GM19397 (cell line): ENCODE measurements at regions not wholly inside any gene's neighbourhood (a gene's known extent, or its start where the extent isn't known, plus 50 kb on each side); places are given as distances from the start of the nearest gene placed in this dataset.

Experiments used
- ATAC-seq: cut with Tn5 transposase; IDR thresholded peaks from one replicate; pipeline ENCODE4 v1.9.1; 2021; ENCODE audit warnings: mild to moderate bottlenecking, moderate library complexity; ENCODE audit not compliant: unreplicated experiment

DNA sequence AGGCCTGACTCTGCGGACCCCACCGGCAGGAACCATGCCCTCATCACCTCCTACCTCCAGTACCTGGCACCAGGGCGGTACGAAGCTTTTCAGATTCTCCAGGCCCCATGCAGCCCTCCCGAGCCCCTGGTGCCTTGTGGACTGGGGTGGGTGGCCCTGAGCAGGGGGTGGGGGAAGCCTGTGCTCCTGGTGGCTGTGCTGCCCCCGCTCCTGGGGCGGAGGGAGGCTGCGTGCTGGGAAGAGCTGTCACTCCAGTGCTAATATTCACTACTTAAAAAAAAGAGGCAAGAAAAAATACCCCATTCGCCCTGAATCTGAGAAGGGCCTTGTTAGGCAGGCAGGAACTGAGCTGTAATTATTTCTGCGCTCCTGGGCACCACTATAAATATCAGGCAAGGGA, 111.8 kb downstream of the ENGASE start:
- ATAC-seq, result no peak

DNA sequence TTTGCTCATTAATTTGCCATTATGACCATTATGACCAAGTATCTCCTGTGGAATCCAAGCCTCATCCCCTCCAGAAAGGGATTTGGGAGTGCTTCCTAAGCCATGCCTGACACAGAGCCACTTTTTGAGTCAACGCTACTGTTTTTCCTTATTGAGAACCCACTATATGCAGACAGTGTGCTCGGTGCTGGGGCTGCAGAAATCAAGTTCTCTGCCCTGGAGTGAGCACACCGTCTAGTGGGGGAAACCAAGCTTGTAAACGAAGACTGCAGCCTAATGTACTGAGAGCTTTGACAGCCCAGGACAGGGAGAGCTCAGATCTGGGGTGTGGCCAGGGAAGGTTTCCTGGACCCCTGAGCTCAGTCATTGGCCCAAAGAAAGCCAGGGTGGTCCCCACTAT, 111.0 kb downstream of the ENGASE start:
- no peak for ATAC-seq

DNA sequence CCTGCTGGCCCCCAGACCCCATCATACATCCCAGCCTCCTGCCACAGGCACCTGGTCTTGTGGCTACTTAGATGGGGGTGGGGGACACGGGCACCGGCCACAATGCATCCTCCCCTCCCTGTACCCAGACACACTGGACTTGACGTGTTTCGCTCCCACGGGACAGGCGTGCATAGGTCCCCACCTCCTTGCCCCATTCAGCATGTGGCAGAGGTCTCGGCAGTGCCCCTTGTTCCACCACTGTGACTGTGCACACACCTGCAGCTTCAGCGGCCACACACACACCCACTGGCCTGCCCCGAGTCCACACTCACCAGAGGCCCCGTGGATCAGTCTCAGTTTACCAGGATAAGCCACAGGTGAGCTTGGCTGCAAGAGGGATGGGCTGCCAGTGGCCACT, 109.6 kb downstream of the ENGASE start:
- ATAC-seq, result no peak

DNA sequence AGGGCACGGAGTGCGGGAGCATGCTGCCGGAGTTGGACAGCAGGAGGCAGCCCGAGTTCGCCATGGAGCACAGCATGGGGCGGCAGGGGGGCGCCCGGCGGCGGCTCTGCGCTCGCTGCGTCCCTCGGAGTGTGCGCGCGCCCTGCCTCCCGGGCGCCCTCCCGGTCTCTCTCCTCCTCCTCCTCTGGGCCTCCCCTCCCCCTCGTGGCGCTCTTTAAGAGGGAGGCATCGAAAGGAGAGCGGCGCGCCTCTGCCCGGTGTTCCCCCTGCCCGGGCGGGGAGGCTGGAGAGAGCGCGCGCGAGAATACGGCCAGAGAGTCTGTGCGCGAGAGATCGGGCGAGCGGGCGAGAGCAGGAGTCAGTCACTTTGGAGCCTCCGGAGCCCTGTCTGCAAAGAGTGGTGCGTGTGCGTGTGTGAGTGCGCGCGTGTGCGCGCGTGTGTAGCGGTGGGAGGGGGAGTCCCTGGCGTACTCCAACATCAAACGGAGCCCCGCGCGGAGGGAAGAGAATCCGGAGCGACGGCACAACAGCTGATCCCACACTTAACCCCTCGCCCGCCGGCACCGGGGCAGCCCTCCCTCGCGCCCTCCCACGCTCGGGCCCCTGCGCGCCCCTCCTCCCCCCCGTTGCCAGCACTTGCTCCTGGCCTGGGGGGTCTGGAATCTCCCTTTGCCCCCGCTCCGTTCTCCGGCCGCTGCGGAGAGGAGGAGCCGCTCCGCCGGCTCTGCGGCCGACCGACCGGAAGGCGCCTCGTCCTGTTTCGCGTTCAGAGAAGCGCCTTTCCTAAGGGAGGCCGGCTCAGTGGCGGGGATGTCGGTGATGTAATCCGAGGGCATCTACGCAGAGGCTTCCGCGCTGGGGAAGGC, 108.9 kb downstream of the ENGASE start:
- no peak for ATAC-seq

DNA sequence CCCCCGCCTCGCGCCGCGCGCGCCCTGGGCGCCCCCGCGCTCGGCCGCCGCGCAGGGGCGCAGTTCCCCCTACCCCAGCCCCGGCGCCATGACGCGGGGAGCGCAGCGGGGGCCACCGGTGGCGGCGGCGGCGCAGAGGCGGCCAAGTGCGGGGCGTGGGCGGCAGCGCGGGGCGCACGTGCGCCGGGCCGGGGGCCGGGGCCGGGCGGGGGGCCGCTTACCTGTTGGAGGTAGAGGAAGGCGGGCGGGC, 108.3 kb downstream of the ENGASE start:
- ATAC-seq, result no peak

DNA sequence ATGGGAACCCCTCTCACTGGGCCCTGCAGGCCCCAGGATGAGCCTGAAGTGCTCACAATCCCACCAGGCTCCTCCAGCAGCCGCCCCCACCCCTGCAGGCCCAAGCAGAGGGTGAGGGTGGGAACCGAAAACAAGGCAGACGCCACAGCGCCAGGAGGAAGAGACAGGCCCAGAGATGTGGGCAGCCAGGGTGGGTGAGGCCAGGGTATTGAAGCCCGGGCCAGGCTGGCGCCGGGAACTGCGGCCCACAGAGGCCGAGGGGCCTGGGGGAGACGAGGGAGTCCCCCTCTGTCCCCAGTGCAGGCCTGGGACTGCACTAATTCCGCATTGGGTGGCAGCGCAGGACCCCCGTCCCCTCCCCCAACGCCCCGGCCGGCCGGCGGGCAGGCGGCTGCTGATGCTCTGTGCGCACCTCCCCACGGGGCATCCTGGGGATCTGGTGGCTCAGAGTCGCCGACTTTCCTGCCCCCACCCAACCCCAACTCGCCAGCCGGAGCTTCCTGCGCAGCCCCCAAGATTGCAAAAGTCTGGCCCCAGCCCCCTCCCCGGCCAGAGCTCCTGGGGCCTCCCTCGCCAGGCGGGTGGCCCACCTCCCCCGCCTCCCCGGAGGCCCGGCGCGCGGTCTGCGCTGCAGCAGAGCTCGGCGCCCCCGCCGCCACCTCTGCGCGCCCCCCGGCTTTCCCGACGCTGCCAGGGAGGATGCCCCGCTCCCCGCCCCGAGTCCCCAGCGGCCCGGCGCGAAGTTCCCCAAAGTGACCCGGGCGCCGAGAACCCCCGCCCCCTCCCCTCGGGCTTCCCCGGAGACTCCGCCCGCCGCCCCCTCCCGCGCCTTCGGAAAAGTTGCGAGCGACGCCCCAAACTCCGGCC, 107.8 kb downstream of the ENGASE start:
- ATAC-seq, result no peak

DNA sequence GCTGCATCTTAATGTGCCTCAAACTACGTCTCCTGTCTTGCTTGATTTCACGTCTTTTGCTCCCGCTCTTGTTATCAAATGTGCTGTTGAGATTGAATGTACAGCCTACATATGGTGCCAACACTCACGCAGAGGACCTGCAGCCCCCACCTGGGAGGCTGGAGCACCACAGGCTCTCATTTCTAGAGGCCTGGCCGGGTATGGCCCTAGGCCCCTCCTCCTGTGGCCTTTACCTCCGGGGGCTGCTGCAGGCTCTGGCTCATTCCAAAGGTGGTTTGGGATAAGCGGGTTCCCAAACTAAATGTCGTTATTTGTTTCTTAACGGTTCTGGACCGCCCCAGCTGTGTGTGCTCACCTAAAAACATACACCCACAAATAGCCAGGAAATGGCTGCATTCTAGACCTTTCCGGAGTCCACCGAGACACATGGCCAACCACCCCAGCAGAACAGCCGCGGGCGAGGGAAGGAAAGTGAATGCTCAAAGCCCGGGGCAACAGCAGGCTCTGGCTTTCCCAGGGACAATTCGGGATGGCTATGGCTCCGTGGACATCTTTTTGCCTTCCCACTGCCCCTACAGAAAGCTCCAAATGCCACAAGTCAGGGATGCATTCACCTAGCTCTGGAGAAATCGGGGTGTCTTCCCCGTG, 105.9 kb downstream of the ENGASE start:
- no peak for ATAC-seq

DNA sequence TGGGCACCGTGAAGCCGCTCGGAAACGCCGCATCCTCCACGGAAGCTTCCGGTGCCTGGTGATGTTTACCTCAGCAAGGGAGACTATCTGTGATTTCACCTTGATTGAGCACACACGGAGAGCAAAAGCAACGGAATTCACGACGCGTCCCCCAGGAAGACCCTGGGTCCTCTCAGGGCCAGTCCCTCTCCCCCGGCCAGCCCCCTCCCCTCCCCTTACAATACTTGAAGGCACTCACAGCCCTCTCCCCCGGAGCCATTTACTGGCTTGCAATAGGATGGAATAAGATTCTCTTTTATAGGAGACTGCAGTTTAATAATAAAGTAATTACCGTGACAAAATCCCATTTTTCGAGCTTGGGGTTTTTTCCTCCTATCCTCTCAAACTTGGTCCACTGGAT, 104.7 kb downstream of the ENGASE start:
- no peak for ATAC-seq

DNA sequence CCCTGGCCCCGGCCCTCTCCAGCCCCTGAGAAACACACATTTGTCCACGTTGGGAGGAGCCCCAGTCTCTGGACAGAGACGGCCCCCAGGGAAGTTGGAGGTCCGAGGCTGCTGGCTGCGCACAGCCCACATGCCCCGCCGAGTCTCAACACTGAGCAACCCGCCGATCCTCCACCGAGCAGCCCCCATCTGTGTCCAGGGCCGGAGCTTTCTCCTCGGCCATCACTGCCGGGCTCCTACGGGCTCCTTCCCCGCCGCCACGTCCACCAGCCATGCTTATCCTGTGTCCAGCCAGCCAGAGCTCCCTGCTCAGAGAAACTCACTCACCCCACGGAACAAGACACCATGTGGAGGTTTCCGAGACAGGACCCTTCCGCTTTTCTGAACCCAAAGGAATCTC, 103.3 kb downstream of the ENGASE start:
- ATAC-seq, result no peak

DNA sequence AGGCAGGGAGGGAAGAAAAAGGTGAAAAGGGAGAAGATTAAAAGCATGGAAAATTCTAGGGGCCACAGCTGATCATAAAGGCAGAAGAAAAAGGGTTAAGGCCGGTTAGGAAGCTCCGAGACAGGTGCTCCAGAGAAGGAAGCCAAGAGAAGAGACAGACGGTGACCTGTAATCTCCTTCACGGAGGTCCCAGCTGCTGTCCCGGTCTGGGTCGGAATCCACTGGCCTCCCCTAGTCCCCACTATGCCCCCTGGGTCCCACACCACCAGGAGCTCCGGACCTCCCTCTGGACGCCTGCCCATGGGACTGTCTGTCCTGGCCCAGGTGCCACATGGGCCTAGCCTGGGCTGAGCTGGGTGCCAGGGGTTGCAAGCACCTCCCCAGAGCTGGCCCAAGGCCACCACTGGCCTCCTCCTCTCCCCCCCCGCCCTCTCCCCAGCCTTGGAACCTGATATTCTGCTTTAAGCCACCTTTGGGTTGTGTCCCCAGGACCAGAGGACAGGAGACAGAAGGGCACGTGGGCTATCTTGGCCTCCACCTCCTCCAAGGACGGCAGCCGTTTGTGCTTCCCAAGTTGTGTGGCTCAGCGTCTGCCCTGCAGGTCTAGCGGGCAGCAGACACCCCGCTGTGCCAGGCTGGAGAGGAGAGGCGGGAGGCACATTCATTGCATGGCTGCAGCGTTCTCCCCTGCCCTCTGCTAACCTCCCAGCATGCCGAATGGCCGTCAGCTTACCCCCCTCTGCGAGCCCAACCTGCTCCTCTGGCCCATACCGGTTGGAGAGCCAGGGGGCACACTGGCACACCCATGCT, 102.4 kb downstream of the ENGASE start:
- ATAC-seq, result no peak

DNA sequence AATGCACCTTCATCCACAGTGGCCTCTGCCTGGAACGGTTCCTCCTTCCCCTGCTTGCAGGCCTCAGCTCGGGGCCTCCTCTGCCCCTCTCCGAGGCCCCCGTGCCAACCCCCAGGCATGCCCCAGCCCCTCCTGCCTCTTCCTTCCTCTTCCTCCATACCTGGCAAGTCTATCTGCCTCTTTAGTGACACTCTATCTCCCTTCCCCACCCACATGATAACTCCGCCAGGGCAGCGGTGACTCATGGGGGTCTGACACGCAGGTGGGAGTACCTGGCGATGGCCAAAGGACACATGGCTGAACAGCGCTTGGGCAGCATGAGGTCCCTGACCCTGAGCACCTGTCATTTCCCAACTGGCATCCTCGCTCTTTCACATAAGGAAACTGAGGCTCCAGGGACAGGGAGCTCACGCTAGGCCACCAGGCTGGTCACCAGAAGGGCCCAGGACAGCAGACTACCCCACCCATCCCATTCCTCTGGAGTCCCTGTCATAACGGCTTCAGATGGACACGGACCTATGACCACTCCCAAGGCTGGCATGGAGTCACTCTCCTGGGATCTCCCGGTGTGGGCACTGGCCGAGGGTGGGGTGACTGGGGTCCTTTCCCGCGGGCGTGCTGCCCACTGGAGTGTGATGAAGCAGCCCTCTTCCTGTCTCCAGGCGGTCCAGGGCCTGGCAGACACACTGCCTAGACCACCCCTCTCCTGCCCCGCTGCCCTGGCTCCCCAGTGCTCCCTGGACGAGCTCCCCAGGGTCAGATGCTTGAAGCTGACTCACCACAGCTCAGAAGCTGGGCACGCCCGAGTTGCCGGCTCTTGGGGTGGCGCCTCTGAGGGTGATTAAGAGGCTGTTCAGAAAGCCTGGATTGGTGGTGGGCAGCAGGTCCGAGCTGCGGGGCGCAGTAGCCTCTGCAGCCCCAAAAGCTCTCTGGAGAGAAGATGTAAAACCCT, 100.6 kb downstream of the ENGASE start:
- no peak for ATAC-seq

DNA sequence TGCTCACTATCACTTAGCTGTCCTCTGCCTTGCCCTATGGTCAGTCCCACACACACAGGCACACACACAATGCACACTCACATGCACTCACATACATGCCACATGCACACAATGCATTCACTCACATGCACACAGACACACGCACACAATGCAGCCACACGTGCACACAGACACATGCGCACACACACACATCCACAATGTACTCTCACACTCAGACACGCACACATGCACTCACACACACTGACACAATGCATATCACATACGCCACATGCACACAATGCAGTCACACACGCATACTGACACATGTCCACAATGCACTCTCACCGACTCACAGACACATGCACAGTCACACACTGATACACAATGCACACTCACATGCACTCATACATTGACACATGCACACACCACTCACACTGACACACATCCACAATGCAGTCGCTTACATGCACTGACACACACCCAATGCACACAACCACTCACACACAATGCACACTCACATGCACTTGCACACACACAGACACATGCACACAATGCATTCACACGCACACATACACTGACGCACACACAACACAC, 99.7 kb downstream of the ENGASE start:
- no peak for ATAC-seq

DNA sequence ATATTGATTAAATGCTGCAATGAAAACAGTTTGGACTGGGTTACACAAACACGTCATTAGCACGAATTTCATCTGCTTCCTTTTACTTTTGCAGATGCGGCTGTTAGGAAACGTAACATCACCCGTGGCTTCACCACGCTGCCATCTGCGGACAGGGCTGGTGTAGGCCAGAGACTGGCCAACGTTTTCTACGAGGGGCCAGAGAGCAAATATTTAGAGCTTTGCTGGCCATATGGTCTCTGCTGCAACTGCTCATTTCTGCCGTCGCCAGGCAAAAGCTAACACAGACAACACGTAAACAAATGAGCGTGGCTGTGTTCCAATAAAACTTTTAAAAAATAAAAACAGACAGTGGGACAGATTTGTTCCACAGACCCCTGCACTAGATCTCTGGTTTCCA, 96.6 kb downstream of the ENGASE start:
- ATAC-seq, result no peak

DNA sequence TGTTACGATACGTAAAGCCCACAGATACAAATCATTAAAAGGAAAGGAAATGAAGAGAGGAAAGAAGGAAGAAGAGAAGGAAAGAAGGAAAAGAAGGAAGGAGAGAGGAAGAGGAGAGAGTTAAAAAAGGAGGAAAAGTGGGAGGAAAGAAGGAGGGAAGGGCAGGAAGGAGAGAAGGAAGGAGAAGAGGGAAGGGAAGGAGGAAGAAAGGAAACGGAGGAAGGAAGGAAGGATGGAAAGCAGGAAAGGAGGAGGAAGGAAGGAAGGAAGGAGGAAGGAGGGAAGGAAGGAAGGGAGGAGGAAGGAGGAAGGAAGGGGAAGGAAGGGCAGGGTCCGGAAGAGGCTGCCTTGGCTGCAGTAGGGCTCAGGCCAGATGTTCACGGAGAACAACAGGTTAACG, 95.2 kb downstream of the ENGASE start:
- no peak for ATAC-seq

DNA sequence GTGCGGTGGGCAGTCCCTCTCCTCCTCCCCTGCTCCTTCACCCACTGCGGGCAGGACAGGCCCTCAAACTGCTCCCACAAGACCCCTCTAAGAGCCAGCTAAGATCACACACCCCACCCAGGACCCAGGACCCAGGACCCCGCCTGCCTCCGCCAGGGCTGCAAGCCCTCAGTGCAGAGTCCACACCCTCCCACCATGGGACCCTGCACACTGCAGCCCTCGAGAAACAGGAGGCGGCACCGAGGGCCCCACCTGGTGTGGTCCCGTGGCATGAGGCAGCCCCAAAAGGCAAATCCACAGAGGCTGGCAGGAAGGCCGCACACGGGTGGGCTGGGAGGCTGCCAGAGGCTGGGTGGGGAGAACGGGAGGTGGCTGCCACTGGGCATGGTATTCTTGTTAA, 94.7 kb downstream of the ENGASE start:
- ATAC-seq, result no peak

DNA sequence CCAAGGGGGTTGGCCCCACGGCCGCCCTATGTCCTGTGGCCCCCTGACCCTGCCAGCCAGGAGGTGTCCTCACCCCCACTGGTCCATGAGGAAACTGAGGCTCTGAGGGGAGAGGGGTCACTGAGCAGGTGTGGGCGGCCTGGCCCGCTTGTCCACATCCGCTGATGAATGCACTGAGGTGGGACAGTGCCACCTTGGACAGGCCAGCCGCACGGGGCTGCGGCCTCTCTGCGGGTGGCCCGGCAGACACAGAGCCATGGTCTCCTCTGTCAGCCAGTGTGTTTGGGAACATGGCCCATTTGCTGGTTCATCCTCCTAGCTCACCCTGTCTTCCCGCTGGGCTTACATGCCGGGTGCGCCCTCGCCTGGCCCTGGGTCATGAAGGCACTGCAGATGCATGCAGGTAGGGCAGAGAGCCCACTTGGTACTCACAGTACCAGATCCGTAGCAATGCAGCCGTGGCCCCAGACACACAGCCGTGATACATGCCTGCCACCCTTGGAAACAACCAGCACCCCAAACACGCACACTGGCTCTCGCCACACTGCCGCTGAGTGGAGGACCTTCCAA, 93.9 kb downstream of the ENGASE start:
- ATAC-seq, result no peak

DNA sequence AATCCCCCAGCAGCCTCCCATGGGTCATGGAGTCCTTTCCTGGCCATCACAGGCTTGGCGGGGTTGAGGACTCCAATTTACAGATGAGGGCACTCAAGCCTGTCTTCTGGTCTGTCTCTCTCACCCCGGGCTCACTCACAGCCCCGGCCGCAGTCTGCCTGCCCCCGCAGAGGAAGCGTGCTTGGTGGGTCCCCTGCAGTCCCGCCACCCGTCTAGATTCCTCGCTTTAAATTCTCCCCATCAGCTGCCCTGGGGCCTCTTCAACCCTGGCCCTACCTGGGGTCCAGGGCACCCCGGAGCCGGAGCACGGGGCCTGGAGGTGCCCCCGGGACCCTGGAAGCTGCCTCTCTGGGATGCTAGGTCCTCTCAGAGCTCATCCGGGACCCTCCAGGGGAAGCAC, 92.9 kb downstream of the ENGASE start:
- ATAC-seq, result no peak

DNA sequence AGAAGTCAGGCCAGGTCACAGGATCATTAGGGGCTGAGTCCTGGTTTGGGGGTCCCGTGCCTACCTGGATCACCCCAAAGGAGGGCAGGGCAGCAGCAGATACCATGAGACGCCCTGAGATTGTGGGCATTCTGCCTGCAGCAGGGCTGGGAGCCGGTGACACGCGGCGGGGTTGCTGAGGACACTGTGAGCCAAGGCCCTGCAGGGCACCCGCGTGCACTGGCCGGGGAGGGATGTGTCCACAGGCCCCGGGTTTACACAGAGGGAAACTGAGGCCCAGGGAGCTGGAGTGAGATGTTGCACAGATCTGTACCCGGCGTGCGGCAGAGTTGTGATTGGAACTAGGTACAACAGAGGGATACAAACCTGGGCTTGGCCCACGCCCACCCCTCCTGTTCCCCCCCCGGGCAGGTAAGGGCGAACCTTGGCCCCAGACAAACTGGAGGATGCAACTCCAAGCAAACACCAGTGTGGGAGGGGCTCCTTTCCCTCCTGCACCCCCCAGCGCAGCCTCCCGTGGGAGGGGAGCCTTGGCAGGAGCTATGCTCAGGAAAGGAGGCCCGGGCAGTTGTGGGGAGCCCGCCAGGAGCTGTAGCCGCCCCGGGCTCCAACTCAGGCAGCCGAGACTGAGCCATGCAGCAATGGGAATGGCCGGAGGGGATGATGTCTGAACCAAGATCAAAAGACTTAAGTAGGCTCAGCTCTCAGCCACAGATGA, 91.3 kb downstream of the ENGASE start:
- no peak for ATAC-seq
